ENCODE measurements at regions not wholly inside any gene's neighbourhood (a gene's known extent, or its start where the extent isn't known, plus 50 kb on each side); places are given as distances from the start of the nearest gene placed in this dataset.

DNA sequence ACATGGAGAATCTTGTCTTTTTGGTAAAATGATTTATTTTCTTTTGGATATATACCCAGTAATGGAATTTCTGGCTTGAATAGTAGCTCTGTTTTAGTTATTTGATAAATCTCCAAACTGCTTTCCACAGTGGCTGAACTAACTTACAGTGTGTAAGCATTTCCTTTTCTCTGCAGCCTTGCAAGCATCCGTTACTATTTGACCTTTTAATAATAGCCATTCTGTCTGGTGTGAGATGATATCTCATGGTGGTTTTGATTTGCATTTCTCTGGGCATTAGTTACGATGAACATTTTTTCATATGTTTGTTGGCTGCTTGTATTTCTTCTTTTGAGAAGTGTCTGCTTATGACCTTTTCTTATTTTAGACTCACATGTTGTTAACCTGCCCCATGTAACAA lies 190.2 kb downstream of the GALR1 start:
- no peak for DNase-seq (ENCODE audit: extremely low read depth in 1 of 2, low read depth in 1 of 2)

DNA sequence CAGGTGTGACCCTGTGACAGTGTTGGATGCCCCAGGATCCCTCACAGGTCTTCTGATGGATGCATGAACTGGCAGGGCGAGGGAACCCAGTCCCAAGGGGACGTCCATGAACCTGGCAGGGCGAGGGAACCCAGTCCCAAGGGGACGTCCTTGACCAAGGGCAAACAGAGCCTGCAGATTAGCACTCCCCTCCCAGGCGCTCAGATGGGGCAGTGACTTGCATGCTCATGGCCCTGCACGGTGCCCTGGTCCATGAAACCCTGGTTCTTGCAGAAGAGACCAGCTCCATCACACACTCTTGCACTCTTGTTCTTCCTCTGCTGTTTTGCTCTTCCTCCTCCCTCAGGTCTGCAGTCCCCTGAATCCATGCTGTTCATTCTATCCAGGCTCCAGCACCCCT lies 192.7 kb downstream of the GALR1 start:
- no peak for DNase-seq (ENCODE audit: extremely low read depth in 1 of 2, low read depth in 1 of 2)

DNA sequence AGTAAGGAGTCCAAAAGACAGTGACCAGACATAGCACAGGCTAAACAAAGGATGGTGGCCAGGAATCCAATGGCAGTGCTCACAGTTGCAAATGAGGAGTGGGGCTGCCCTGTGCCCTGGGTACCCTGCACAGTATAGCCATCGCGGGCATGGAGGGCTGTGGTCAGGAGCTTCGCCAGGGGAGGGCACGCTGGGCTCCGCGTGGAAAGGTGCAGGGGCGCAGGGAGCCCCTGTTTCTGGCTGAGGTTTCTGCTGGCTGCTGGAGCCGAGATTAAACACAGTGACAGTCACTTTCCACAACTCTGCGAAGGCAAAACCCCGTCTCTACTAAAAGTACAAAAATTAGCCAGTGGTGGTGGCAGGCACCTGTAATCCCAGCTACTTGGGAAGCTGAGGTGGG lies 194.7 kb downstream of the GALR1 start:
- DNase-seq (ENCODE audit: extremely low read depth in 1 of 2, low read depth in 1 of 2), result no peak

DNA sequence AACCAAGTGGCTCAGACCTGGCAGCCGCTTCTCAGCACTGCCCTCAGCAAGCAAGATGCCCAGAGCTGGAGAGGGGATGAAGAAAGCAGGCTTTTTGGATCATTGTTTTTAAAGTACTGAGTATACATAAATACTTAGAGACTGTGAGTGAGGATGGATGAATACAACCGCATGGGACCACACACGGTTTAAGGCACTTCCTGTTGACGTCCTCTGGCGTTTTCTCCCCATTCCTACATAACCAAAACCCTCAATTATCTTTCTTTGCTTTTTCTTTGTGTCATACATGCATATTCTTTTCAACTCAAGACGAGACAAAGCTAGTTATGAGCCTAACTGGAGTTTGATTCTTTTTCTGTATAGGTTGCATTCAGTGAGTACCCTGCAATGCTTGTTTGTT lies 198.4 kb downstream of the GALR1 start:
- no peak for DNase-seq (ENCODE audit: extremely low read depth in 1 of 2, low read depth in 1 of 2)

DNA sequence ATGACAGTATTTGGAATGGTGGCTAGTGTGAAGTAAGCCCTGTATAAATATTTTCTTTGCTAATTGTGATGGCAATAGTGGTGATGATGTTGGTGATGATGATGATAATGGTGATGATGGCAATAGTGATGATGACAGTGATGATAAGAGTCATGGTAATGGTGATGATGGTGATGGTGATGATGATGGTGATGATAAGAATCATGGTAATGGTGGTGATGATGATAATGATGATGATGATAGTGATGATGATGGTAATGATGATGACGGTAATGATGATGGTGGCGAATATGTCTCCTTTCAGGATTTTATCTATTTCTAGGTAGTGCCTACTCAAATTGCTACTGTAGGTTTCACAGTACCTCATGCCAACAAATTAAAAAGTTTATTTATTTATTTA lies 205.4 kb downstream of the GALR1 start:
- no peak for DNase-seq (ENCODE audit: extremely low read depth in 1 of 2, low read depth in 1 of 2)

DNA sequence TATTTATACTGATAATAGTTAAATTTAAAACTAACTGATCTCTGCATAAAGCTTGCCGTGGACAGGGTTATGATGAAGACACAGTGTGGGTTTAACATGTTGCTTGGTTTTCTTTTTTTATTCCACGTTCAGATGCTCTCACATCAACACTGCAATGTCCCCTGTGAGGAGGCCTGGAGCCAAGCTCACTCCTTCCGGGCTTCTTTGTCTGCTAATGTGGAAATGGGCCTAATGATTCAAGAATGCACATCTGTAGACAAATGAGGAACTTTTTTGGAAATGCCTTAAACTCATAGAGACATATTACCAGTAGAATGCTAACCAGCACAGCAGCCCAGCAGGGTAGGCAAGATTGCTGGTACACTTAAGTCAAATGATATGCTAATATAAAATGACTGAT lies 208.0 kb downstream of the GALR1 start:
- no peak for DNase-seq (ENCODE audit: extremely low read depth in 1 of 2, low read depth in 1 of 2)

DNA sequence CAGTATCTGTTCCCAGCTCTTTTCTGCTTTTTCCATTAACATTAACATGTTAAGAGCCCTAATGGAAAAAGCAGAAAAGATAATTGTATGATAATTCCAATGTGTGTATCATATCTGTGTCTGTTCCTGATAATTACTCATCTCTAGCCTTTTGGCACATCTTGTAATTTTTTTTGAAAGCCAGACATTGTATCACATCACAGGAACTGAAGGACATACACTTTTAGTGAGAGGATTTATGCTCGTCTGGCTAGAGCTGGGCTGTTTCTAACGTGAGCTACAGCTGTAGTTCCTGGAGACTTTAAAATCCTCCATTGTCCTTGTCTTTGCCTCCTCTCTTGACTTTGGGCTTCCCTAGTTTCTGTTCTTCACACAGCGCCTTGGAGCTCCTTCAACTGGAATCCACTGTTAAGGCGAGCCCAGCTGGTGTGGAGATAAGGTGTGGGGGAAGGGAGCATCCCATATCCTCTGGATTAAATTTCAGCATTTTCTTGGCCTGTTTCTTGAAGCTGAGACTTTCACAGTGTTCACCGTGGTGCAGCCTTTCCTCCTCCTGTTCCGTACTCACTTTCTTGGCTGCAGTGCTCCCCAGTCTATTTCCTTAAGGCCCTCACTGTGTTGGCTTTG lies 211.5 kb downstream of the GALR1 start:
- no peak for DNase-seq (ENCODE audit: extremely low read depth in 1 of 2, low read depth in 1 of 2)

DNA sequence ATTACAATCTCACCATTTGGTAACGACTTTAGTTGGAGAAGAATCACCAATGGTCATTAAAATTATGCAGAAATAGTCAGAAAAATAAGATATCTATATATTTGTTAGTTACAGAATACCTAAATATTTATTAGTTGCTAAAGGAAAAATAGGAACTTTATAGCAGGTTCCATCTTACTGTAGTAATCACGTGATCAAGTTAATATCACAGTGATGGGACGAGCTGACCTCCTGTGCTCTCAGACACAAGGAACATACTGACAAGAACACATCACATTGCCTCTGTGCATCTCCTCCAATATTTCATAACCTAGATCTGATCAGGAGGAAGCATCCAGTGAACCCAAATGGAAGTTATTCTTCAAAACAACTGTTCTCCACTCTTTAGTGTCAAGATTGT lies 215.3 kb downstream of the GALR1 start:
- DNase-seq (ENCODE audit: extremely low read depth in 1 of 2, low read depth in 1 of 2), result no peak

DNA sequence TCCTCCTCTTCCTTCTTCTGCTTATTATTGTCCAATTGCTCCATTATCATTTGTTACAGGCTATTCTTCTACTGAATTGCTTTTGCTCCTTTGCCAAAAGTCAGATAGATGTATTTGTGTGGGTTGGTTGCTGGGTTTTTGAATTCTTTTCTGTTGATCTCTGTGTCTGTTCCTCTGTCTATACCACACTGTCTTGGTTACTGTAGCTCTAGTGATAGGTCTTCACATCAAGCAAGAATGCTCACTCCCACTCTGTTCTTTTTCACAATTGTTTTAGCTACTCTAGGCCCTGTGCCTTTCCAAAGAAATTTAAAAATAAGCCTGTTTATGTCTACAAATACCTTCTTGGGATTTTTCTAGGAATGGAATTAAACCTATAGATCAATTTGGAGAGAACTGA lies 217.2 kb downstream of the GALR1 start:
- no peak for DNase-seq (ENCODE audit: extremely low read depth in 1 of 2, low read depth in 1 of 2)

DNA sequence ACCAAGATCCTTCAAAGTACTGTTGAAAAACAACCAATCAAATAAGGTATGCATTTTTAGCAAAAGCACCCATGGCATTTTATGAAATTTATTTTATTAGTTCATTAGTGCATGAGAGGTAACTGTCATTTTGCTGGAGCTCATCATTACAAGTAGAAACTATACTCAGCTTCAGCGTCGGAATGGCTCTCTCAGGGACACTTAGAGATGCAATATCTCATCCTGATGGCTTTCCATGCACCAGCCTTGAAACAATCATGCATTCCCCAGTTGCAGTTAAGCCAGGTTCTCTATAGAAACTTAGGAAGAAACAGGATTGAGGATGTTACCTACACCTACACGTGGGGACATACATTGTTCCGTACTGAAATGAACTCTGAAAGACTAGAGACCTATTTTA lies 219.5 kb downstream of the GALR1 start:
- no peak for DNase-seq (ENCODE audit: extremely low read depth in 1 of 2, low read depth in 1 of 2)

DNA sequence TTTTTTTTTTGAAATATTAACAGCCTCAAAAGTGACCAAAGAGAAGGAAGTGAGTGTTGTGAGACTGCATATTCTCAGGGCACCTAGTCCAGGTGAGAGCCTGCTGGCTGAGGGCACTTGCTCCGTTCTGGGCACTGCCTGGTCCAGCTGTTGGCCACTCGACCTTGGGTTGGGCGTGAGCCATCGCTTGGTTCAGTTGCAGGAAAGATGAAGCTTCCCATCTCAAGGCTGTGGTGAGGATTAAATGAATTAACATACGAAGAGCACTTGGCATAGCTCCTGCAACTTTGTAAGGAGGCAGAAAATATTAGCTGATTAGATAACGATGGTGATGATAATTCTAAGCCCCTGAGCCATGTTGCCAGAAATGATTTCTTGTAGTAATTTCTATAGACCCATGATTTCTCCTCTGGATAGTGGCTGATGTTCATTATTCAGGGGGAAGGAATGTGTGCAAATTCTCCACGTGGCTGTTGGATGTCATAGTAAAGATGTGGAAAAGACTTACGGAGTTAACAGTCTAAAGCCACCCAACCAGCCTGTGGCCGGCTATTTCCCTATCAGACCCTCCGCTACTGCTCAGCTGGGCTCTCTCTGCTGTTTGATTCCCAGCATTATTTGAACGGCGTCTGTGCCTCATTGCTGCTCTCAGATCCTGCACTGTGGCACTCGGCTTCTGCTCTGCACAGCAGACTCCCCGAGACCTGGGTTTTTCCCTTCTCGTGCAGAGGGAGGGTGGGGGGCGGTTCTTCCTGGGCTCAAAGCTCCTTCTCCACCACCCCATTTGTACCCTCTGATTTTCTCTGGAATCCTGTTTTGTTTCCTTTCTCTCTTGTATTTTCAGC lies 221.1 kb downstream of the GALR1 start:
- DNase-seq (ENCODE audit: extremely low read depth in 1 of 2, low read depth in 1 of 2), result no peak

DNA sequence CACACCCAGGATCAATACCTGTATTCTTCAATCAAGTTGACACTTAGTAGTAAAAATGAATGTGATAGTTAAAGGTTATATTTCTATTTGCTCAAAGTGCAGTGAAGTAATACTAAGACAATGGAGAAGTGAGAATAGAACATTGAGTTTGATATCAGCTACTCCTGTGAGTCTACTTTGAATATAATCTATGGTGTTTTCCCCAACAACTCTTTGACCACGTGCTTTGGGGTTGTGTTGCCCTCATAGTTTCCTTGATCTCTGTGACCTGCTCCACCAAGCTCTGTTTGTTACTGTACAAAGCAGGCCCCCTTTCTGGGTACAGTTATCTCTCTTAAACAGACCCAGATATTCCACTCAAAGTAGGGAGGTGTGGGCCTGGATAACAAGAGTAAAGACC lies 222.9 kb downstream of the GALR1 start:
- no peak for DNase-seq (ENCODE audit: extremely low read depth in 1 of 2, low read depth in 1 of 2)

DNA sequence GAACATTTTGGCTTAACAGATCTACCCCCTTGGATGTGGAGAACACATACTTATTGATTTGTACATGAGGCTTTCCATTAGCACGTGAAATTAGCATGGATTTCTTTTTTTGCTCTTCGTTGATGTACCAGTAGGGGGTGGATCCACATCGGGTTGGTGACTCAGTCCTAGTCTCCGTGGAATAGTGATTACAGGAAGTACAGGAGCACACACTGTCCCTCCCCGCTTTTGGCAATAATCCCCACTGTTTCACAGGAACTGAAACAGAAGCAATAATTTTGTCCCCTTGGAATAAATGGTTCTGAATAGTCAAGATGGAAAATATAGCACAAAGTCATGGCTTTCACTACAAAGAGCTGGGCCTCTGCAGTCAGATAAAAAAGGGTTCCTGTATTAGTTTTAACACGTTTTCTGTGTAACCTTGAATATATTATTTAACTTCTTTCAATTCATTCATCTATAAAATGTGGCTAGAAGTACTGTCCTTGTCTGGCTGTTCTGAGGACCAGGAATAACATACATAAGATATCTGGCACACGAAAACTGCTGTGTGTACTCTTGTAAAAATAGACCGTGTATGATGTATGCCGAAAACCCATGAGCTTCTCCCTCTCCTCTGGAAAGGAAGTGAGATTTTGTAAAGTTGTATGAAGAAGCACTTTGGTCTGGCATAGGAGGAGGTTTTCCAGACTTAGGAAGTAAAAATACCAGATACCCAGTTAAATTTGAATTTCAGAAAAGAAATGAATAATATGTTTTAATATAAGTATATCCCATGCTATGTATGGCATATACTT lies 229.2 kb downstream of the GALR1 start:
- no peak for DNase-seq (ENCODE audit: extremely low read depth in 1 of 2, low read depth in 1 of 2)

DNA sequence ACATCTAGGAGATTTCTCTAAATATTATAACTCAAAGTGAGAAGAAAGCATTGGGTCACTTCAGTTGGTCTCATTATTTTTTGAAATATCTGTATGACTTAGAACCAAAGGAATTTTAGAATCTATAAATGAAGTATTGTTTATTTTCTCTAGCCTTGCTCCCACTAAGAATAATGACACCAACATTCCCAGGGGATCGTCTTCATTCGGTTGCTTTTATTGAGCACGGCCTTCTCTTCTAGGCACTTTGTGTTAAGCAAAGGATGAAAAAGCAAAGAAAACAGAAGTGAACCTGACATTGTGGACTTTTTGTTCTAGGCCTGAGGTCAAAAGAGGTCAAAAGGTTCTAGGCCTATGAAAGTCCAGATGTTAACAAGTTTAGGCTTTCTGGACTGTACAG lies 231.9 kb downstream of the GALR1 start:
- DNase-seq (ENCODE audit: extremely low read depth in 1 of 2, low read depth in 1 of 2), result no peak

DNA sequence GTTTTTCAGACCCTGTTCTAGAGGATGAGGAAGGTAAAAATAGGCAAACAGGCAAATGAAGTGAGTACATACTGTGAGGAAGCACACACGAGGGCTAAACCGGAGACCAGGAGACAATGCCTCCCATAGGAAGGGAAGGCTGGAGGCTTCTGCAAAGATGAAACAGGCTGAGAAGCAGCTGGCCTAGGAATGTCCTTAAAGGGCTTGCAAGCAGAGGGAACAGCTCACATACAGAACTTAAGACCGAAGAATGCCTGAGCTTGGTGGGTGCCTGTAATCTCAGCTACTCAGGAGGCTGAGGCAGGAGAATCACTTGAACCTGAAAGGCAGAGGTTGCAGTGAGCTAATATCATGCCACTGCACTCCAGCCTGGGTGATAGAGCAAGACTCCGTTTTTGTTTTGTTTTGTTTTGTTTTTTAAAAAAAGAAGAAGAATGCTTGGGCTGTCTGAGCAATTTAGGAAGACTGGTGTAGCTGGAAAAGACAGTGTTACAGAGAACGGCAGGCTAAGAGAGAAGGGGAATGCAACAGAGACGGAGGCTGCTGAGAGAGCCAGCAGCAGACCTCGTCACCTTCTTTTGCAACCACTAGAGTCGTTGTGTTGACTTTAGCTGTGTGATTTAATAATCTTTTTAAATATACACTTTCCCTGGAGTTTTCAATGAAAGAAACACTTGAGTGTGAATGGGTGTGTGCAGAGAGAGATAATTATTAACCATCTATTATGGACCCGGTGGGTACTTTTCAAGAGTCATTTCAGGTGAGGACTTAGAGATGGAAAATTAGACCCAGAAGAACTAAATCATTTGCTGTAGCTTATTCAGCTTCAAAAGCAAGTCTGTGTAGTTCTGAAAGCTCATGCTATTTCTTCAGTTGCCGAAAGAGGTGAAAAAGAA lies 232.8 kb downstream of the GALR1 start:
- no peak for DNase-seq (ENCODE audit: extremely low read depth in 1 of 2, low read depth in 1 of 2)

DNA sequence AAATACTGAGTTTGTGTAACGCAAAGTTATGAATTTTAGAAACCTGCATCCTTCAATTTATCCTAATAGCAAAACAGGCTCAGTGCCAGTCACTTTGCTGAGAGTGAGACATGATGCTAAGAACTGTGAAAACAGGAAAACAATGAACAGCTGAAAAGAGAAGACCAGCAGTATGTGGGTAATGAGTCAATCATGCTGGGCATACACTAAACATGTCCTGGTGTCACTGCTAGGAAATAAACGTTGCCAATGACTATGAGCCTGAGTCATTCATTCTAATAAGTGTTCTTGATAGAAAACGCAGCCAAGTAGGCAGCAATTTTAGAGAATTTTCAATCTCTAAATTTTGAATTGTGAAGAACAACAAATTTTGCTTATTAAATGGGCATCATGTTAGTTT lies 237.3 kb downstream of the GALR1 start:
- DNase-seq (ENCODE audit: extremely low read depth in 1 of 2, low read depth in 1 of 2), result no peak

DNA sequence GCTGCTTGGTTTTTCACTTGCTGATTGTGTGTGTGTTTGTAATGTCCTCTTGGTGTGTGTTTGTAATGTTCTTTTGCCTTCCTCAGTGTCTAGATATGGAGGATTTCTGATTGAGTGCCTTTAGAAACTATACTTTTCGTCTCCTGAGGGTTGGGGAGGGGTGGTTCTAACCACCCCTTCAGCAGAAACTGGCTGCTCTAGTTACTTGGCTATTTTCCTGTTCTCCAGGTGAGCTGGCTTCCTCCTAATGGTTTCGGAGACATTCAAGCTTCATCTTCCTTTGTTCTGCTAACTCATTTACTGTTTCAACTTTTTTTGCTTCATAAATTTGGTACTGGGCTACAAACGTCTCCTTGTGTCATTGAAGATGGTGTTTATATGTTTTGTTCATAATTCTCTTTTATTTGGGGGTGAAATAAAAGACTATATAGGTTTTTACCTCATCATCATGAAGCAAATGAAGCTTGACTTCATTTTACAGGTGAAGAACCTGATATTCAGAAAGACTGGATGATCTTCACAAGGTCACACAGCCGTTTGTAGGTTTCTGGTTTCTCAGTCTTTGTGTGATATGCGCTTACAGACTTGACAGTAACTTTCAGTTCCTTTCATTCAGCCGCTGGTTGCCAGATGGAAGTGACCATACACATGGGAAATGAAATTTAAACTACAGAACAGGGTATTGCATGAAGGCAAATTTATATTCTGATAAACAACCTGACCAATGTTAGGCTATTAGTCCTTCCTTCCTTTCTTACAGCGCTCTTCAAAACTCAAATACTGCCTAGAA lies 238.5 kb downstream of the GALR1 start:
- DNase-seq (ENCODE audit: extremely low read depth in 1 of 2, low read depth in 1 of 2), result no peak

DNA sequence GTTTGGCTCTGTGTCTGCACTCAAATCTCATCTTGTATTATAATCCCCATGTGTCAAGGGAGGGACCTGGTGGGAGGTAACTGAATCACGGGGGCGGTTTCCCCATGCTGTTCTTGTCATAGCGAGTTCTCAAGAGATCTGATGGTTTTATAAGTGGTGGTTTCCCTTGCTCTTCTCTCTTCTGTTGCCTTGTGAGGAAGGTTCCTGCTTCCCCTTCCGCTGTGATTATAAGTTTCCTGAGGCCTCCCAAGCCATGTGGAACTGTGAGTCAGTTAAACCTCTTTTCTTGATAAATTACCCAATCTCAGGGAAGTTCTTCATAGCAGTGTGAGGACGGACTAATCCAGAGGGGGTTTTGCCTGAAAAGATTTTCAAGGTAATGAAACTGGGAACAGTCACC lies 245.4 kb downstream of the GALR1 start:
- no peak for DNase-seq (ENCODE audit: extremely low read depth in 1 of 2, low read depth in 1 of 2)

DNA sequence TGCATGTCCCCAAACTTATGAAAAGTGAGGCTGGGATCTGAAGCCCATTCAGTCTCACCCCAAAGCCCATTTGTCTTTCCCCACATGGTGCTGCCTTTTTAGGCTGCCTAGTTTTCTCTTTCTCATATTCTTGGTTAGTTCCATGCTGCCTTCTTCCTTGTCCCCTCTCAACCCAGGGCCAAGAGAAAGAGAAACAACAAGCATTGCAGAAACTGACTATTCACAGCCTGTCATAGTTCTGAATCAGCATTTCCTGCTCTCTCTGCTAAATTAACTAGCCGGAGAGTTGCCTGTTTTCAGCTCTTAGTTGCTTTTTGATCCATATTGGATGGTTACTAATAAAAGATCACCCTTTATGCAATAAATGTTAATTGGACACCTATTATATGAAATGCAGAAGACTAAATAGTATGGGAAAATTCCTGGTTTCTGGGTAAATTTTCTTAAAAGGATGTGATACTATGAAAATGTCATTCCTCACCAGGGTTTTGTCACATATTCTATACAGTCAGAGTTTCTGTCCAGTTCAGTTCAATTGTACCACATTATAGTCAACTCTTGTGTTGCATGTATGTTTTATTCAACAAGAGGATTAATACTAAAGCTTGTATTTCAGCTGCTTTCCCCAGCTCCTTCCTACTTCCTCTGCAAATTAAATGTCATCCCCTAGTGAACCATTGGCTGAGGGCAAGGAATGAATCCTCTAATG lies 246.5 kb downstream of the GALR1 start:
- no peak for DNase-seq (ENCODE audit: extremely low read depth in 1 of 2, low read depth in 1 of 2)

Data from activated CD8-positive, alpha-beta memory T cell treated with anti-CD3 and anti-CD28 coated beads for 1 hour (primary cell).